Erythroblast (primary cell): ENCODE measurements at regions not wholly inside any gene's neighbourhood (a gene's known extent, or its start where the extent isn't known, plus 50 kb on each side); places are given as distances from the start of the nearest gene placed in this dataset.

Experiments used
- GATA1 ChIP-seq: IDR thresholded peaks from 2 replicates; pipeline ENCODE4 v1.6.1; 2011; ENCODE audit warnings: low read depth, mild to moderate bottlenecking, control low read depth, low read length, moderate library complexity
- POLR2A ChIP-seq: IDR thresholded peaks from 2 replicates; pipeline ENCODE4 v1.6.1; 2011; ENCODE audit warnings: mild to moderate bottlenecking, low read length

GRCh38 chr16:66240088-66240487 is 126.4 kb upstream of the CDH5 start:
- TF ChIP-seq POLR2A (no peak), GATA1 (no peak)
